ENCODE measurements at regions not wholly inside any gene's neighbourhood (a gene's known extent, or its start where the extent isn't known, plus 50 kb on each side); places are given as distances from the start of the nearest gene placed in this dataset.

GRCh38 chr7:47046949-47047348, 535.0 kb downstream of the TNS3 start:
- no peak overlapping the region for H3K27ac Mint-ChIP-seq
- H3K27me3 Mint-ChIP-seq: no peaks in the 10 kb centered on the region
- peaks cover 0 to 10% (median 2%) of the 10 kb centered on the region in 7 donors for H3K9me3 Mint-ChIP-seq

DNA sequence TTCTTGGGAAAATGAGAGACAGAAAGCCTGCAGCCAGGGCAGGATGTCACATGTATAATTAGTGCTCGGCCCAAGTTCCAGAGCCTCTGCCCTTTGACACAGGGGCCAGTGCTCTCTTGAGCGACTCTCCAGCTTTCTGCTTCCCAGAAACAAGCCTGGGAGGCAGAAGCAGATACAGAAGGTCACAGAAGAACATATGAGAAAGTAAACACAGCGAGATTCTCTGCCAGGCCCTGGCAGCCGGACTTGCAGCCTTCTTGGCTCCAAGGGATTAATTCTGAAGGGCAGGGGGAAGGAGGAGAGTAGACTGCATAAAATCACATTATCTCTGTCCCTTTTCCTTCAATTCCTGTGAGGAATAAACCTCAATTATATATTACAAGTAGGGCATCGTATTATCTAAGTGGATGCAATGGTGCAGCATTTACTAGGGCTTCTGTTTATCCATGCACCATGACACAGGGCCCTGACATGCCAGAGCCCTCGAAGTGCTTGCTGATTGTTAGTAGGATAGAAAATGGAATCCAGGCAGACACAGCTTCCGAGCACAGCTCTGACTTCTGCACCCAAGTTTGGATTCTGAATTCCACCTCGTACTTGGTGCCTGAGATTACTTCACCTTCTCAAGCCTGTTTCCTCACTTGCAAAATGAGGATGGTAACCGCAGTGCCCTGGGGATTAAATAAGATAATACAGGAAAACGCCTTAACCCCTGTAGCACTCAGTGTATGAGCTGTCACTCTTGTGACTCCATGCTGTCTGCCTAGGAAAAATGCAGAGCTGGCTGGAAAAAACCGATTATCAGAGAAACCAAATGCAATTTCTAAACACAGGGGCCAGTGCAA, 536.5 kb downstream of the TNS3 start:
- H3K27me3 Mint-ChIP-seq: no peaks in the 10 kb centered on the region
- Histone ChIP-seq H3K27me3 (ENCODE audit: control insufficient read depth, insufficient read depth, low read length) (no peaks in the 10 kb centered on the region), H3K9me3 (ENCODE audit: control insufficient read depth in 2 of 2, low read length in 2 of 2) (no peaks in the 10 kb centered on the region), H3K36me3 (ENCODE audit: control insufficient read depth, insufficient read depth, low read length) (no peaks in the 10 kb centered on the region), H3K27ac (ENCODE audit: insufficient read depth, low read length, poor library complexity, severe bottlenecking) (no peak overlapping the region), H3K4me1 (ENCODE audit: control insufficient read depth, insufficient read depth, low read length, poor library complexity, severe bottlenecking) (no peaks in the 10 kb centered on the region), H3K4me3 (ENCODE audit: low read depth, low read length) (no peak overlapping the region)
- no peak overlapping the region for H3K4me3 Mint-ChIP-seq
- H3K27ac Mint-ChIP-seq: no peak overlapping the region
- no peak for ATAC-seq (ENCODE audit: low read depth in 2 of 2)
- H3K4me1 Mint-ChIP-seq: no peaks in the 10 kb centered on the region
- H3K36me3 Mint-ChIP-seq: no peaks in the 10 kb centered on the region
- H3K9me3 Mint-ChIP-seq: peaks cover 0 to 8% (median 2%) of the 10 kb centered on the region in 7 donors
- DNase-seq: no peak

More at GRCh38 chr7:47046949-47047348, 535.0 kb downstream of the TNS3 start:
- ATAC-seq (ENCODE audit: low read depth in 2 of 2) (no peak), DNase-seq (no peak)
- Histone ChIP-seq H3K9me3 (ENCODE audit: control insufficient read depth in 2 of 2, low read length in 2 of 2) (no peaks in the 10 kb centered on the region), H3K4me1 (ENCODE audit: control insufficient read depth, insufficient read depth, low read length, poor library complexity, severe bottlenecking) (no peaks in the 10 kb centered on the region), H3K36me3 (ENCODE audit: control insufficient read depth, insufficient read depth, low read length) (no peaks in the 10 kb centered on the region), H3K27me3 (ENCODE audit: control insufficient read depth, insufficient read depth, low read length) (no peaks in the 10 kb centered on the region), H3K4me3 (ENCODE audit: low read depth, low read length) (no peak overlapping the region), H3K27ac (ENCODE audit: insufficient read depth, low read length, poor library complexity, severe bottlenecking) (no peak overlapping the region)
- H3K4me3 Mint-ChIP-seq: peak overlapping the region in 1 of 4 donors; percentile 43
- H3K36me3 Mint-ChIP-seq: no peaks in the 10 kb centered on the region
- no peaks in the 10 kb centered on the region for H3K4me1 Mint-ChIP-seq

- H3K4me3 ChIP-seq (ENCODE audit: low read depth, low read length): no peak overlapping the region
- no peak overlapping the region for H3K27ac ChIP-seq (ENCODE audit: insufficient read depth, low read length, poor library complexity, severe bottlenecking)
- H3K4me1 ChIP-seq (ENCODE audit: control insufficient read depth, insufficient read depth, low read length, poor library complexity, severe bottlenecking): no peaks in the 10 kb centered on the region
- H3K9me3 ChIP-seq (ENCODE audit: control insufficient read depth in 2 of 2, low read length in 2 of 2): no peaks in the 10 kb centered on the region
- H3K4me1 Mint-ChIP-seq: no peaks in the 10 kb centered on the region
- H3K27me3 Mint-ChIP-seq: no peaks in the 10 kb centered on the region
- H3K9me3 Mint-ChIP-seq: peaks cover 0 to 5% (median 2%) of the 10 kb centered on the region in 7 donors
- DNase-seq: no peak
- ATAC-seq (ENCODE audit: low read depth in 2 of 2): no peak
- no peaks in the 10 kb centered on the region for H3K27me3 ChIP-seq (ENCODE audit: control insufficient read depth, insufficient read depth, low read length)
- no peaks in the 10 kb centered on the region for H3K36me3 ChIP-seq (ENCODE audit: control insufficient read depth, insufficient read depth, low read length)
- no peak overlapping the region for H3K4me3 Mint-ChIP-seq
- no peaks in the 10 kb centered on the region for H3K36me3 Mint-ChIP-seq
- H3K27ac Mint-ChIP-seq: no peak overlapping the region
Measured at GRCh38 chr7:47044625-47045024, 537.3 kb downstream of the TNS3 start.

- no peak overlapping the region for H3K4me3 Mint-ChIP-seq
- H3K27me3 Mint-ChIP-seq: no peaks in the 10 kb centered on the region
- Histone ChIP-seq H3K4me1 (ENCODE audit: control insufficient read depth, insufficient read depth, low read length, poor library complexity, severe bottlenecking) (no peaks in the 10 kb centered on the region), H3K36me3 (ENCODE audit: control insufficient read depth, insufficient read depth, low read length) (no peaks in the 10 kb centered on the region), H3K9me3 (ENCODE audit: control insufficient read depth in 2 of 2, low read length in 2 of 2) (no peaks in the 10 kb centered on the region), H3K4me3 (ENCODE audit: low read depth, low read length) (no peak overlapping the region), H3K27ac (ENCODE audit: insufficient read depth, low read length, poor library complexity, severe bottlenecking) (no peak overlapping the region), H3K27me3 (ENCODE audit: control insufficient read depth, insufficient read depth, low read length) (no peaks in the 10 kb centered on the region)
- DNase-seq (no peak), ATAC-seq (ENCODE audit: low read depth in 2 of 2) (no peak)
- no peak overlapping the region for H3K27ac Mint-ChIP-seq
- peaks cover 0 to 5% (median 0%) of the 10 kb centered on the region in 7 donors for H3K9me3 Mint-ChIP-seq
- no peaks in the 10 kb centered on the region for H3K36me3 Mint-ChIP-seq
- H3K4me1 Mint-ChIP-seq: no peaks in the 10 kb centered on the region
Measured at GRCh38 chr7:47043304-47043703, 538.6 kb downstream of the TNS3 start.

GRCh38 chr7:47042669-47043068, 539.2 kb downstream of the TNS3 start:
- no peak for ATAC-seq (ENCODE audit: low read depth in 2 of 2)
- no peak for DNase-seq
- Histone ChIP-seq H3K9me3 (ENCODE audit: control insufficient read depth in 2 of 2, low read length in 2 of 2) (no peaks in the 10 kb centered on the region), H3K36me3 (ENCODE audit: control insufficient read depth, insufficient read depth, low read length) (no peaks in the 10 kb centered on the region), H3K4me3 (ENCODE audit: low read depth, low read length) (no peak overlapping the region), H3K27me3 (ENCODE audit: control insufficient read depth, insufficient read depth, low read length) (no peaks in the 10 kb centered on the region), H3K27ac (ENCODE audit: insufficient read depth, low read length, poor library complexity, severe bottlenecking) (no peak overlapping the region), H3K4me1 (ENCODE audit: control insufficient read depth, insufficient read depth, low read length, poor library complexity, severe bottlenecking) (no peaks in the 10 kb centered on the region)
- Mint-ChIP-seq H3K4me1 (no peaks in the 10 kb centered on the region), H3K27ac (no peak overlapping the region), H3K9me3 (peaks cover 0 to 5% (median 0%) of the 10 kb centered on the region in 7 donors), H3K27me3 (no peaks in the 10 kb centered on the region), H3K4me3 (no peak overlapping the region), H3K36me3 (no peaks in the 10 kb centered on the region)

GRCh38 chr7:47040795-47041347, 541.0 kb downstream of the TNS3 start:
- no peaks in the 10 kb centered on the region for H3K27me3 ChIP-seq (ENCODE audit: control insufficient read depth, insufficient read depth, low read length)
- Mint-ChIP-seq H3K27ac (no peak overlapping the region), H3K36me3 (no peaks in the 10 kb centered on the region), H3K9me3 (peaks cover 0 to 5% (median 0%) of the 10 kb centered on the region in 7 donors), H3K4me3 (no peak overlapping the region), H3K4me1 (no peaks in the 10 kb centered on the region), H3K27me3 (no peaks in the 10 kb centered on the region)
- H3K9me3 ChIP-seq (ENCODE audit: control insufficient read depth in 2 of 2, low read length in 2 of 2): no peaks in the 10 kb centered on the region
- no peak overlapping the region for H3K4me3 ChIP-seq (ENCODE audit: low read depth, low read length)
- DNase-seq: no peak
- no peak for ATAC-seq (ENCODE audit: low read depth in 2 of 2)
- H3K27ac ChIP-seq (ENCODE audit: insufficient read depth, low read length, poor library complexity, severe bottlenecking): no peak overlapping the region
- H3K36me3 ChIP-seq (ENCODE audit: control insufficient read depth, insufficient read depth, low read length): no peaks in the 10 kb centered on the region
- H3K4me1 ChIP-seq (ENCODE audit: control insufficient read depth, insufficient read depth, low read length, poor library complexity, severe bottlenecking): no peaks in the 10 kb centered on the region

- Mint-ChIP-seq H3K4me1 (no peaks in the 10 kb centered on the region), H3K36me3 (no peaks in the 10 kb centered on the region), H3K9me3 (peaks cover 0 to 5% (median 0%) of the 10 kb centered on the region in 7 donors), H3K27ac (no peak overlapping the region), H3K27me3 (no peaks in the 10 kb centered on the region), H3K4me3 (no peak overlapping the region)
- H3K27ac ChIP-seq (ENCODE audit: insufficient read depth, low read length, poor library complexity, severe bottlenecking): no peak overlapping the region
- no peaks in the 10 kb centered on the region for H3K36me3 ChIP-seq (ENCODE audit: control insufficient read depth, insufficient read depth, low read length)
- no peak for DNase-seq
- no peak for ATAC-seq (ENCODE audit: low read depth in 2 of 2)
- no peaks in the 10 kb centered on the region for H3K9me3 ChIP-seq (ENCODE audit: control insufficient read depth in 2 of 2, low read length in 2 of 2)
- H3K4me1 ChIP-seq (ENCODE audit: control insufficient read depth, insufficient read depth, low read length, poor library complexity, severe bottlenecking): no peaks in the 10 kb centered on the region
- no peak overlapping the region for H3K4me3 ChIP-seq (ENCODE audit: low read depth, low read length)
- H3K27me3 ChIP-seq (ENCODE audit: control insufficient read depth, insufficient read depth, low read length): no peaks in the 10 kb centered on the region
Measured at GRCh38 chr7:47039904-47040303, 542.0 kb downstream of the TNS3 start.
